HCT116 (cell line): ENCODE measurements at regions not wholly inside any gene's neighbourhood (a gene's known extent, or its start where the extent isn't known, plus 50 kb on each side); places are given as distances from the start of the nearest gene placed in this dataset.

Experiments used
- ATAC-seq: fragments of 200-7000 bp; cut with Tn5 transposase; 2 replicates; pipeline ENCODE4 v1.9.1; 2020; ENCODE audit warnings: mild to moderate bottlenecking, moderate library complexity
- BruUV-seq: library from RNA; stranded (reverse); fragments of 400-500 nt; replicated peaks from 2 replicates; lab custom pipeline; 2021; lab: Mats Ljungman, UMichigan
- CTCF ChIA-PET: fragments of 300-600 bp; sonication (Branson Sonifier 250); formaldehyde crosslinking; loops from one replicate; lab custom pipeline; 2021; ENCODE audit warnings: antibody characterized with exemption; lab: Charles Lee
- POLR2A ChIA-PET: fragments of 300-600, 350-600 bp; sonication (Branson Sonifier 250); formaldehyde crosslinking; loops from one replicate; lab custom pipeline; 2021; ENCODE audit warnings: antibody characterized with exemption; lab: Charles Lee
- RAD21 ChIA-PET, 2 experiments: fragments of 300-600 bp; sonication (Branson Sonifier 250); formaldehyde crosslinking; loops; one replicate each; lab custom pipeline; 2023; ENCODE audit warnings: low total read pairs in 2 of 2; ENCODE audit not compliant: uncharacterized antibody in 2 of 2, unreplicated experiment in 2 of 2, low non-redundant PET in 1 of 2; lab: Charles Lee
- DNase-seq: peaks from one replicate; pipeline ENCODE4 v3.0.0-alpha.2; 2010; ENCODE audit warnings: low read depth, low spot score
- H2AFZ ChIP-seq: fragments of 200-600 bp; shearing (Covaris generic), sonication (generic); 2 replicates; pipeline ENCODE4 v1.6.1; 2017; ENCODE audit warnings: low read depth, mixed run types, mixed read lengths, antibody characterized with exemption, low read length; ENCODE audit not compliant: poor library complexity, severe bottlenecking
- H3K27ac ChIP-seq: 2 replicates; pipeline ENCODE4 v1.5.1; 2012; ENCODE audit warnings: low read depth, low read length
- H3K27me3 ChIP-seq: fragments of 200-600 bp; sonication (generic); 2 replicates; pipeline ENCODE4 v1.6.1; 2016; ENCODE audit warnings: mixed run types, low read length, mixed read lengths; ENCODE audit not compliant: insufficient read depth
- H3K36me3 ChIP-seq, 2 experiments: fragments of 200-500 bp in 1 of 2; fragments of 200-600 bp in 1 of 2; sonication (Bioruptor generic) in 1 of 2; sonication (generic) in 1 of 2; 2 replicates each; pipeline versions ENCODE4 v1.5.1 to v1.6.1; 2014 to 2016; ENCODE audit warnings: low read length in 2 of 2, inconsistent platforms in 1 of 2, mixed read lengths in 1 of 2, mixed run types in 1 of 2; ENCODE audit not compliant: insufficient read depth in 2 of 2, control insufficient read depth in 1 of 2
- H3K4me1 ChIP-seq, 2 experiments: fragments of 200-600 bp in 1 of 2; sonication (generic) in 1 of 2; 2 replicates each; pipeline versions ENCODE4 v1.5.1 to v1.6.1; 2012 to 2017; ENCODE audit warnings: low read length in 2 of 2, inconsistent platforms in 1 of 2, mild to moderate bottlenecking in 1 of 2, mixed read lengths in 1 of 2, mixed run types in 1 of 2, moderate library complexity in 1 of 2; ENCODE audit not compliant: insufficient read depth in 2 of 2, control insufficient read depth in 1 of 2
- H3K4me2 ChIP-seq: fragments of 200-600 bp; sonication (generic); 2 replicates; pipeline ENCODE4 v1.6.1; 2017; ENCODE audit warnings: mixed run types, low read length, mixed read lengths
- H3K4me3 ChIP-seq, 2 experiments: fragments of 200-600 bp in 1 of 2; sonication (generic) in 1 of 2; replicated peaks in 1 of 2; 2 replicates each; pipeline ENCODE4 v1.5.1; 2011 to 2016; ENCODE audit warnings: low read length in 2 of 2, control low read depth in 1 of 2, low read depth in 1 of 2, mild to moderate bottlenecking in 1 of 2, mixed read lengths in 1 of 2, mixed run types in 1 of 2
- H3K79me2 ChIP-seq: fragments of 200-600 bp; sonication (generic); 2 replicates; pipeline ENCODE4 v1.6.1; 2017; ENCODE audit warnings: mild to moderate bottlenecking, mixed run types, low read length, moderate library complexity, mixed read lengths; ENCODE audit not compliant: insufficient read depth
- H3K9ac ChIP-seq: fragments of 200-600 bp; sonication (generic); 2 replicates; pipeline ENCODE4 v1.6.1; 2016; ENCODE audit warnings: low read length, mixed read lengths
- H3K9me2 ChIP-seq: fragments of 200-600 bp; sonication (generic), shearing (Covaris generic); 2 replicates; pipeline ENCODE4 v1.6.1; 2017; ENCODE audit warnings: mixed run types, mild to moderate bottlenecking, moderate library complexity; ENCODE audit not compliant: insufficient read depth
- H3K9me3 ChIP-seq, 2 experiments: fragments of 200-500 bp in 1 of 2; fragments of 200-600 bp in 1 of 2; sonication (Bioruptor generic) in 1 of 2; sonication (generic) in 1 of 2; 2 replicates each; pipeline ENCODE4 v1.6.1; 2014 to 2017; ENCODE audit warnings: low read length in 2 of 2, mixed read lengths in 2 of 2, inconsistent platforms in 1 of 2, low read depth in 1 of 2, mild to moderate bottlenecking in 1 of 2, mixed run types in 1 of 2, moderate library complexity in 1 of 2; ENCODE audit not compliant: control insufficient read depth in 1 of 2, insufficient read depth in 1 of 2
- H4K20me1 ChIP-seq: fragments of 200-600 bp; sonication (generic), shearing (Covaris generic); 2 replicates; pipeline ENCODE4 v1.6.1; 2017; ENCODE audit warnings: mixed run types, mild to moderate bottlenecking, moderate library complexity; ENCODE audit not compliant: insufficient read depth
- CBX3 ChIP-seq: IDR thresholded peaks from 2 replicates; pipeline ENCODE4 v1.6.1; 2012; ENCODE audit warnings: low read depth
- CEBPB ChIP-seq: IDR thresholded peaks from 2 replicates; pipeline ENCODE4 v1.6.1; 2012; ENCODE audit warnings: low read depth
- EZH2 ChIP-seq: fragments of 200-600 bp; sonication (generic); IDR thresholded peaks from 2 replicates; pipeline ENCODE4 v1.6.1; 2017; ENCODE audit warnings: antibody characterized with exemption, mixed run types
- EZH2phosphoT487 ChIP-seq: fragments of 200-600 bp; IDR thresholded peaks from 2 replicates; pipeline ENCODE4 v1.6.1; 2018; ENCODE audit warnings: antibody characterized with exemption, borderline replicate concordance
- FOSL1 ChIP-seq: IDR thresholded peaks from 2 replicates; pipeline ENCODE4 v1.6.1; 2012; ENCODE audit warnings: low read depth
- JUND ChIP-seq: IDR thresholded peaks from 2 replicates; pipeline ENCODE4 v1.6.1; 2012
- MAX ChIP-seq: IDR thresholded peaks from 2 replicates; pipeline ENCODE4 v1.6.1; 2012
- POLR2A ChIP-seq: IDR thresholded peaks from 2 replicates; pipeline ENCODE4 v1.7.0; 2011; ENCODE audit warnings: borderline replicate concordance; ENCODE audit not compliant: insufficient read depth, insufficient read length; ENCODE audit errors: extremely low read depth
- ZFX ChIP-seq: fragments of 450-650 bp; IDR thresholded peaks from 2 replicates; pipeline ENCODE4 v1.6.1; 2017
- ZNF274 ChIP-seq: fragments of 200-500 bp; sonication (Bioruptor generic); IDR thresholded peaks from 2 replicates; pipeline ENCODE4 v1.6.1; 2014; ENCODE audit warnings: mild to moderate bottlenecking, low read depth, low read length, inconsistent platforms
- intact Hi-C: fragments of 100-400 bp; cut with micrococcal nuclease; formaldehyde crosslinking; loops from 2 replicates; pipeline ENCODE4 v1.10.0; 2022
- TF ChIP-seq, protein P1 (sequence below), 3 experiments: fragments of 200-600 bp in 1 of 3; sonication (generic) in 1 of 3; IDR thresholded peaks in 2 of 3; conservative IDR thresholded peaks in 1 of 3; 2 replicates each; pipeline ENCODE4 v1.5.1; 2012 to 2017; ENCODE audit warnings: low read depth in 2 of 3, low read length in 2 of 3, antibody characterized with exemption in 1 of 3, borderline replicate concordance in 1 of 3, control low read depth in 1 of 3, mild to moderate bottlenecking in 1 of 3, mixed read lengths in 1 of 3, mixed run types in 1 of 3, moderate library complexity in 1 of 3; ENCODE audit not compliant: insufficient read depth in 1 of 3

DNA sequence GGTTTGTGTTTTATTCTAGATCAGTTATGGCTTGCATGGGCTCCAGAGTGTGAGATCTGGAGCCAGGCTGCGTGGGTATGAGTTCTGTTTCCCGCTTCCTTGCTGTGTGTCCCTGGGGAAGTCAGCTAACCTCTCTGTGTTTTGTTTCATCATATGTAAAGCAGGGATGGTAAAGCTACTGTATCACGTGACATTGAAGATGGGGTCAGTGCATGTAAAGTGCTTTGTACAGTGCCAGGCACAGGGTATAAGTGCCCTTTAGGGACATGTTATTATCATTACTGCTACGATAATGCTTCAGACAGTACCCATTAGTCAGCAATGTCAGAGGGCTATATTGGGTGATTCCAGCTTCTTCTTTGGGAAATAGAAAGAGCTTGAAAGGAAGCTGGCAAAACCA is 186.2 kb downstream of the FOXL1 start (continued):
- TF ChIP-seq, protein P1, sequence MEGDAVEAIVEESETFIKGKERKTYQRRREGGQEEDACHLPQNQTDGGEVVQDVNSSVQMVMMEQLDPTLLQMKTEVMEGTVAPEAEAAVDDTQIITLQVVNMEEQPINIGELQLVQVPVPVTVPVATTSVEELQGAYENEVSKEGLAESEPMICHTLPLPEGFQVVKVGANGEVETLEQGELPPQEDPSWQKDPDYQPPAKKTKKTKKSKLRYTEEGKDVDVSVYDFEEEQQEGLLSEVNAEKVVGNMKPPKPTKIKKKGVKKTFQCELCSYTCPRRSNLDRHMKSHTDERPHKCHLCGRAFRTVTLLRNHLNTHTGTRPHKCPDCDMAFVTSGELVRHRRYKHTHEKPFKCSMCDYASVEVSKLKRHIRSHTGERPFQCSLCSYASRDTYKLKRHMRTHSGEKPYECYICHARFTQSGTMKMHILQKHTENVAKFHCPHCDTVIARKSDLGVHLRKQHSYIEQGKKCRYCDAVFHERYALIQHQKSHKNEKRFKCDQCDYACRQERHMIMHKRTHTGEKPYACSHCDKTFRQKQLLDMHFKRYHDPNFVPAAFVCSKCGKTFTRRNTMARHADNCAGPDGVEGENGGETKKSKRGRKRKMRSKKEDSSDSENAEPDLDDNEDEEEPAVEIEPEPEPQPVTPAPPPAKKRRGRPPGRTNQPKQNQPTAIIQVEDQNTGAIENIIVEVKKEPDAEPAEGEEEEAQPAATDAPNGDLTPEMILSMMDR (IDR thresholded peaks at IDR 0.05 in 2 of 3, conservative IDR thresholded peaks at IDR 0.05 in 1 of 3; ENCODE audit: borderline replicate concordance in 1 of 3, insufficient read depth in 1 of 3, low read depth in 2 of 3, low read length in 2 of 3) = no peak
- TF ChIP-seq, all 23 proteins: peak for 0

- Histone ChIP-seq H3K9ac (no peak overlapping the region), H2AFZ (no peak overlapping the region), H3K9me2 (no peaks in the 10 kb centered on the region), H3K27ac (no peak overlapping the region), H3K79me2 (no peaks in the 10 kb centered on the region)
- CTCF ChIA-PET = no interaction called here
- no peak for ATAC-seq
- POLR2A ChIA-PET = no interaction called here
- RAD21 ChIA-PET = no interaction called here
- TF ChIP-seq POLR2A (no peak), ZNF274 (no peak), FOSL1 (no peak), CBX3 (no peak), EZH2phosphoT487 (no peak), CEBPB (no peak), ZFX (no peak), EZH2 (no peak), JUND (no peak), MAX (no peak)
- TF ChIP-seq, all 23 proteins: peak for 0
- no TSS peak for BruUV-seq
- Histone ChIP-seq H3K4me3 (no peak overlapping the region), H3K27me3 (peaks cover 53% of the 10 kb centered on the region), H4K20me1 (no peaks in the 10 kb centered on the region), H3K4me2 (no peak overlapping the region), H3K36me3 (no peaks in the 10 kb centered on the region), H3K9me3 (peaks cover 0 to 6% of the 10 kb centered on the region in 2 experiments; a peak in 1 of 4 replicates), H3K4me1 (peaks cover 0 to 4% of the 10 kb centered on the region in 2 experiments; a peak in 3 of 4 replicates)
- intact Hi-C loops = no loop called here
- no peak for DNase-seq
Observed at GRCh38 chr16:86765389-86766026, 187.2 kb downstream of the FOXL1 start.
